Ishikawa (cell line): ENCODE measurements at regions not wholly inside any gene's neighbourhood (a gene's known extent, or its start where the extent isn't known, plus 50 kb on each side); places are given as distances from the start of the nearest gene placed in this dataset.

Experiments
- CEBPB ChIP-seq: IDR thresholded peaks from 2 replicates; pipeline ENCODE4 v1.6.1; 2012
- CREB1 ChIP-seq: IDR thresholded peaks from 2 replicates; pipeline ENCODE4 v1.6.1; 2012; ENCODE audit warnings: low read depth
- EGR1 ChIP-seq: IDR thresholded peaks from 2 replicates; pipeline ENCODE4 v1.6.1; 2012
- EP300 ChIP-seq: IDR thresholded peaks from 2 replicates; pipeline ENCODE4 v1.6.1; 2012; ENCODE audit warnings: borderline replicate concordance
- FOXM1 ChIP-seq: IDR thresholded peaks from 2 replicates; pipeline ENCODE4 v1.6.1; 2012; ENCODE audit warnings: low read depth, borderline replicate concordance
- NFIC ChIP-seq: IDR thresholded peaks from 2 replicates; pipeline ENCODE4 v1.6.1; 2012
- RAD21 ChIP-seq: IDR thresholded peaks from 2 replicates; pipeline ENCODE4 v1.6.1; 2012; ENCODE audit warnings: low read depth
- TAF1 ChIP-seq: IDR thresholded peaks from 2 replicates; pipeline ENCODE4 v1.6.1; 2012; ENCODE audit warnings: low read depth, mild to moderate bottlenecking
- TCF12 ChIP-seq: IDR thresholded peaks from 2 replicates; pipeline ENCODE4 v1.6.1; 2012; ENCODE audit warnings: low read depth
- TEAD4 ChIP-seq: IDR thresholded peaks from 2 replicates; pipeline ENCODE4 v1.6.1; 2012
- YY1 ChIP-seq: IDR thresholded peaks from 2 replicates; pipeline ENCODE4 v1.6.1; 2012; ENCODE audit warnings: low read depth
- ZBTB7A ChIP-seq: IDR thresholded peaks from 2 replicates; pipeline ENCODE4 v1.6.1; 2012; ENCODE audit warnings: low read depth
- TF ChIP-seq, protein P1 (sequence below): IDR thresholded peaks from 2 replicates; pipeline ENCODE4 v1.6.1; 2012
- TF ChIP-seq, protein P2 (sequence below): IDR thresholded peaks from 2 replicates; pipeline ENCODE4 v1.6.1; 2012
- TF ChIP-seq, protein P3 (sequence below): IDR thresholded peaks from 2 replicates; pipeline ENCODE4 v1.6.1; 2012; ENCODE audit warnings: low read depth, mild to moderate bottlenecking

DNA sequence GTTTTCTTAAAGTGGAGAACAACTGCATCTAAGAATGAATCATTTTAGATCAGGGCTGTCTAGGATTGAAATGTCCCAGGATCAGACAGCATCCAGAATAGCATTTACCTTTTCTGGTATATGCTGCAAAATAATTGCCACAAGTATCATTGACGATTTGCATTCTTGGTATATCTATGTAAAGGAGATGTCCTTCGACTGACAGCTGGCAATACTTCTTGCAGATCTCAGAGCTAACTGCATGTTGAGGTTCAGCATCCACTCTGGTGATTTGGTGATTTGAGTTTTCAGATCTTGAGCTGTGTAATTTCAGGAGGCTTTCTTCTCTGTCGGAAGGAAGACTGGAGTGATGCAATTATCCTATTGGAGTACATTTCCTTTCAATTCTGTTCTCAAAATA lies 78.1 kb upstream of the CPHXL start:
- no peak for TF ChIP-seq FOXM1
- TF ChIP-seq, protein P1, sequence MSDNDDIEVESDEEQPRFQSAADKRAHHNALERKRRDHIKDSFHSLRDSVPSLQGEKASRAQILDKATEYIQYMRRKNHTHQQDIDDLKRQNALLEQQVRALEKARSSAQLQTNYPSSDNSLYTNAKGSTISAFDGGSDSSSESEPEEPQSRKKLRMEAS: no peak
- no peak for TF ChIP-seq EGR1
- no peak for TF ChIP-seq NFIC
- TF ChIP-seq EP300: no peak

DNA sequence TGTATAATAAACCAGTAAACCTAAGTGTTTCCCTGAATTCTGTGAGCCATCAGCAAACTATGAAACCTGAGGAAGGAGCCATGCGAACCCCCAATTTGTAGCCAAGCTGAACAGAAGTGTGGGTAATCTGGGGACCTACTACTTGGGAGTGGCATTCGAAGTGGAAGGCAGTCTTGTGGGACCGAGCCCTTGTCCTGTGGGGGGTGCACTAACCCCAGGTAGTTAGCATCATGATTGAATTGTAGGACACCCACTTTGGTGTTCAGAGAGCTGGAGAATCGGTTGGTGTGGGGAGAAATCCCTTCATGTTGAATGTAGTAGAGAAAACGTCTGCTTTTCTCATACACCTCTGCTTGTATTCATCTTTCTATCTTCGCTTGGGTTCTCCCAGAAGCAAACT lies 79.7 kb upstream of the CPHXL start:
- TF ChIP-seq, protein P1: no peak
- no peak for TF ChIP-seq TCF12
- TF ChIP-seq CEBPB: no peak
- TF ChIP-seq EGR1: no peak
- no peak for TF ChIP-seq CREB1
- no peak for TF ChIP-seq NFIC
- TF ChIP-seq, protein P2, sequence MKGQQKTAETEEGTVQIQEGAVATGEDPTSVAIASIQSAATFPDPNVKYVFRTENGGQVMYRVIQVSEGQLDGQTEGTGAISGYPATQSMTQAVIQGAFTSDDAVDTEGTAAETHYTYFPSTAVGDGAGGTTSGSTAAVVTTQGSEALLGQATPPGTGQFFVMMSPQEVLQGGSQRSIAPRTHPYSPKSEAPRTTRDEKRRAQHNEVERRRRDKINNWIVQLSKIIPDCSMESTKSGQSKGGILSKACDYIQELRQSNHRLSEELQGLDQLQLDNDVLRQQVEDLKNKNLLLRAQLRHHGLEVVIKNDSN: no peak
- TF ChIP-seq EP300: no peak
- no peak for TF ChIP-seq TEAD4
- TF ChIP-seq YY1: no peak

- TF ChIP-seq ZBTB7A: no peak
- TF ChIP-seq, protein P3, sequence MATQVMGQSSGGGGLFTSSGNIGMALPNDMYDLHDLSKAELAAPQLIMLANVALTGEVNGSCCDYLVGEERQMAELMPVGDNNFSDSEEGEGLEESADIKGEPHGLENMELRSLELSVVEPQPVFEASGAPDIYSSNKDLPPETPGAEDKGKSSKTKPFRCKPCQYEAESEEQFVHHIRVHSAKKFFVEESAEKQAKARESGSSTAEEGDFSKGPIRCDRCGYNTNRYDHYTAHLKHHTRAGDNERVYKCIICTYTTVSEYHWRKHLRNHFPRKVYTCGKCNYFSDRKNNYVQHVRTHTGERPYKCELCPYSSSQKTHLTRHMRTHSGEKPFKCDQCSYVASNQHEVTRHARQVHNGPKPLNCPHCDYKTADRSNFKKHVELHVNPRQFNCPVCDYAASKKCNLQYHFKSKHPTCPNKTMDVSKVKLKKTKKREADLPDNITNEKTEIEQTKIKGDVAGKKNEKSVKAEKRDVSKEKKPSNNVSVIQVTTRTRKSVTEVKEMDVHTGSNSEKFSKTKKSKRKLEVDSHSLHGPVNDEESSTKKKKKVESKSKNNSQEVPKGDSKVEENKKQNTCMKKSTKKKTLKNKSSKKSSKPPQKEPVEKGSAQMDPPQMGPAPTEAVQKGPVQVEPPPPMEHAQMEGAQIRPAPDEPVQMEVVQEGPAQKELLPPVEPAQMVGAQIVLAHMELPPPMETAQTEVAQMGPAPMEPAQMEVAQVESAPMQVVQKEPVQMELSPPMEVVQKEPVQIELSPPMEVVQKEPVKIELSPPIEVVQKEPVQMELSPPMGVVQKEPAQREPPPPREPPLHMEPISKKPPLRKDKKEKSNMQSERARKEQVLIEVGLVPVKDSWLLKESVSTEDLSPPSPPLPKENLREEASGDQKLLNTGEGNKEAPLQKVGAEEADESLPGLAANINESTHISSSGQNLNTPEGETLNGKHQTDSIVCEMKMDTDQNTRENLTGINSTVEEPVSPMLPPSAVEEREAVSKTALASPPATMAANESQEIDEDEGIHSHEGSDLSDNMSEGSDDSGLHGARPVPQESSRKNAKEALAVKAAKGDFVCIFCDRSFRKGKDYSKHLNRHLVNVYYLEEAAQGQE: no peak
- no peak for TF ChIP-seq NFIC
- TF ChIP-seq RAD21: no peak
- TF ChIP-seq YY1: no peak
- TF ChIP-seq, protein P1: no peak
- TF ChIP-seq FOXM1: no peak
- TF ChIP-seq EP300: no peak
- no peak for TF ChIP-seq TAF1
- TF ChIP-seq CEBPB: no peak
- no peak for TF ChIP-seq EGR1
- TF ChIP-seq CREB1: no peak
- TF ChIP-seq, protein P2: no peak
- no peak for TF ChIP-seq TEAD4
- TF ChIP-seq TCF12: no peak
Measured at GRCh38 chr16:75806487-75806886, 80.2 kb upstream of the CPHXL start.

- TF ChIP-seq TAF1 (no peak), CEBPB (no peak), RAD21 (no peak), TEAD4 (no peak), ZBTB7A (no peak), YY1 (no peak), EGR1 (no peak), EP300 (no peak), FOXM1 (no peak), CREB1 (no peak), NFIC (no peak), TCF12 (no peak)
- TF ChIP-seq, protein P2: no peak
- TF ChIP-seq, protein P3: no peak
Measured at GRCh38 chr16:75810342-75810741, 84.1 kb upstream of the CPHXL start.

DNA sequence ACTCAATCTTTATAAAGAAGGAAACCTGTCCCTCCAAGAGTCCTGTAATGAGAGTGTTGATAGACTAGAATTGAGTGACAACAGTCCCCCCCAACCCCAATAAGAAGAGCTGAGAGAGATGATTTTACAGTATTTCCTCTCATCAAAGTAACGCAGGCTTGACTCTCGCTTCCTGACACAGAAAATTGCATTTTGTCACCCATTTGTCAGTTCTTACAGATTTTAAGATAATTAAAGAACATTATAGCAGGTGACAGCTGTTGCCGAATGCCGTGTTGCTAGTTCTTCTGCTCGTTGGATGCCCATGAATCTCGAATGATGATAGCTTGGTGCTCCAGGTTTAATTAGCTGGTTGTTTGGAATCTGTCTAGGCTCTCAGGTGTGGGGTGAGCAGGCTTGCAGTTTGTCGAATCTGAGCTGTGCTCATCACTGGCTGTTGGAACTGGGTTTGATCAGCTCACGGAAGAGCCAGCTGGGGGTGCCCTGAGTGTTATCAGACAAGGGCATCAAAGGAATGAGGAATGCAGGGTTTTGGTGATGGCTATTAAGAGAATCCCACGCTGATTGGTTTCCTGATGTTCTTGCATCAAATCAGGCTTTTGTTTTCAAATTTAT lies 84.8 kb upstream of the CPHXL start:
- TF ChIP-seq YY1 (no peak), TAF1 (no peak), EGR1 (no peak), RAD21 (no peak), FOXM1 (no peak), ZBTB7A (no peak), TCF12 (no peak), CREB1 (no peak), CEBPB (no peak), NFIC (no peak), EP300 (no peak), TEAD4 (no peak)
- TF ChIP-seq, protein P1: no peak
- TF ChIP-seq, protein P2: no peak
- TF ChIP-seq, protein P3: no peak
